ENCODE measurements at regions not wholly inside any gene's neighbourhood (a gene's known extent, or its start where the extent isn't known, plus 50 kb on each side); places are given as distances from the start of the nearest gene placed in this dataset.

DNA sequence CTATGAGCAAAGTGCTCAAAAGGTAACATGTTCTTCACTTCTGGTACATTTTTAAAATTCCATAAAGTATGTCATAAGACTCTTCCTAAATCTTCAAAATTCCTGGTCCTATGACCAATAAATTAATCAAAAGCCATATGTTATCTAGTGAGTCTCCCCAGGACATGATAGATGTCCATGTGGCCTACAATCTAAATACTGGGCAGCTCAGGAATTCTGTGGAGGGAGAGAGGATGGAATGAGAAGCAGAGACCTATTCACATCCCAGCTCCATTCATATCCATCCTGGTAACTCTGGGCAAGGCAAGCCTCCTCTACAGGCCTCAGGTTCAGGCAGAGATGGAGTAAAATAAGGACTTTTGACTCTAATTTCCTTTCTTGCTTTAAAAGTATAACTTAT, 224.8 kb downstream of the MTERF1 start:
- no peak for TF ChIP-seq CTCF (IDR thresholded peaks at IDR 0.05; ENCODE audit: low read depth, low read length, poor library complexity, severe bottlenecking)
- no peak for TF ChIP-seq EZH2phosphoT487 (IDR thresholded peaks at IDR 0.05; ENCODE audit: borderline replicate concordance, low read length)

Measured in DOHH2 (cell line).